SK-N-SH (cell line): ENCODE measurements at regions not wholly inside any gene's neighbourhood (a gene's known extent, or its start where the extent isn't known, plus 50 kb on each side); places are given as distances from the start of the nearest gene placed in this dataset.

Experiments used
- CTCF ChIA-PET: fragments of 300-600, 350-600 bp; formaldehyde crosslinking; extraction: SDS; loops from one replicate; lab custom pipeline; 2021; lab: Yijun Ruan, JAX
- POLR2A ChIA-PET: fragments of 350-600 bp; sonication (Branson Sonifier 250); formaldehyde crosslinking; extraction: SDS; loops from one replicate; lab custom pipeline; 2020; ENCODE audit warnings: antibody characterized with exemption, inconsistent platforms; lab: Yijun Ruan, JAX
- DNase-seq: peaks from one replicate; pipeline ENCODE4 v3.0.0; 2012
- H2AFZ ChIP-seq: fragments of 200-600 bp; sonication (generic); 2 replicates; pipeline ENCODE4 v1.8.1; 2016; ENCODE audit warnings: antibody characterized with exemption, mild to moderate bottlenecking, low read depth
- H3F3A ChIP-seq: fragments of 200-600 bp; sonication (generic); replicated peaks from 2 replicates; pipeline ENCODE3; 2016; ENCODE audit warnings: antibody characterized with exemption, mild to moderate bottlenecking; ENCODE audit not compliant: insufficient read depth
- H3K27ac ChIP-seq, 2 experiments: fragments of 200-500 bp in 1 of 2; fragments of 200-600 bp in 1 of 2; sonication (Bioruptor generic) in 1 of 2; sonication (generic), shearing (Covaris generic) in 1 of 2; 2 replicates each; pipeline versions ENCODE4 v1.5.1 to v1.6.1; 2014 to 2016; ENCODE audit warnings: low read depth in 2 of 2, inconsistent platforms in 1 of 2, low read length in 1 of 2, mild to moderate bottlenecking in 1 of 2, mixed read lengths in 1 of 2
- H3K27me3 ChIP-seq: fragments of 200-600 bp; sonication (generic), shearing (Covaris generic); 2 replicates; pipeline ENCODE4 v1.6.1; 2016; ENCODE audit warnings: mixed run types; ENCODE audit not compliant: insufficient read depth
- H3K36me3 ChIP-seq, 2 experiments: fragments of 200-500 bp in 1 of 2; fragments of 200-600 bp in 1 of 2; sonication (Bioruptor generic) in 1 of 2; sonication (generic) in 1 of 2; replicated peaks in 1 of 2; 2 replicates each; pipeline versions ENCODE3 to v1.5.1; 2014 to 2016; ENCODE audit warnings: low read length in 1 of 2, mild to moderate bottlenecking in 1 of 2; ENCODE audit not compliant: insufficient read depth in 2 of 2, control insufficient read depth in 1 of 2
- H3K4me1 ChIP-seq, 2 experiments: fragments of 200-500 bp in 1 of 2; fragments of 200-600 bp in 1 of 2; sonication (Bioruptor generic) in 1 of 2; sonication (generic), shearing (Covaris generic) in 1 of 2; 2 replicates each; pipeline versions ENCODE4 v1.5.1 to v1.6.1; 2014 to 2016; ENCODE audit warnings: low read depth in 1 of 2, low read length in 1 of 2, mixed run types in 1 of 2; ENCODE audit not compliant: insufficient read depth in 2 of 2, control insufficient read depth in 1 of 2
- H3K4me2 ChIP-seq: fragments of 200-600 bp; sonication (generic), shearing (Covaris generic); 2 replicates; pipeline ENCODE4 v1.6.1; 2017; ENCODE audit warnings: mixed run types
- H3K4me3 ChIP-seq, 2 experiments: fragments of 200-500 bp in 1 of 2; fragments of 200-600 bp in 1 of 2; sonication (Bioruptor generic) in 1 of 2; sonication (generic), shearing (Covaris generic) in 1 of 2; 2 replicates each; pipeline versions ENCODE4 v1.5.1 to v1.8.1; 2014 to 2016; ENCODE audit warnings: low read depth in 2 of 2, inconsistent platforms in 1 of 2, low read length in 1 of 2, mild to moderate bottlenecking in 1 of 2, mixed read lengths in 1 of 2, moderate library complexity in 1 of 2
- H3K79me2 ChIP-seq: fragments of 200-600 bp; sonication (generic); 2 replicates; pipeline ENCODE4 v1.8.1; 2017; ENCODE audit warnings: mild to moderate bottlenecking; ENCODE audit not compliant: insufficient read depth
- H3K9ac ChIP-seq: fragments of 200-600 bp; sonication (generic); 2 replicates; pipeline ENCODE4 v1.6.1; 2017; ENCODE audit warnings: mixed run types
- H3K9me2 ChIP-seq: fragments of 200-600 bp; sonication (generic); 2 replicates; pipeline ENCODE4 v1.6.1; 2017; ENCODE audit warnings: mixed run types
- H3K9me3 ChIP-seq: fragments of 200-600 bp; sonication (generic); 2 replicates; pipeline ENCODE4 v1.6.1; 2017; ENCODE audit warnings: mixed run types, mild to moderate bottlenecking, moderate library complexity
- H4K20me1 ChIP-seq: fragments of 200-600 bp; sonication (generic); 2 replicates; pipeline ENCODE4 v1.6.1; 2017; ENCODE audit warnings: mild to moderate bottlenecking, mixed run types; ENCODE audit not compliant: insufficient read depth
- CHD2 ChIP-seq: fragments of 150-350 bp; IDR thresholded peaks from 2 replicates; pipeline ENCODE4 v1.6.1; 2018; ENCODE audit warnings: low read length; ENCODE audit not compliant: partially characterized antibody
- ELF1 ChIP-seq: IDR thresholded peaks from 2 replicates; pipeline ENCODE4 v1.4.0; 2012
- FOSL2 ChIP-seq: IDR thresholded peaks from 2 replicates; pipeline ENCODE4 v1.4.0; 2012; ENCODE audit warnings: low read depth, mild to moderate bottlenecking, moderate library complexity, borderline replicate concordance
- GABPA ChIP-seq: IDR thresholded peaks from 2 replicates; pipeline ENCODE4 v1.4.0; 2012; ENCODE audit warnings: low read depth, mild to moderate bottlenecking
- NFIC ChIP-seq: IDR thresholded peaks from 2 replicates; pipeline ENCODE4 v1.4.0; 2012; ENCODE audit warnings: borderline replicate concordance
- POLR2AphosphoS5 ChIP-seq: IDR thresholded peaks from 2 replicates; pipeline ENCODE4 v1.6.1; 2012; ENCODE audit warnings: low read depth, low read length
- RCOR1 ChIP-seq: fragments of 150-350 bp; IDR thresholded peaks from 2 replicates; pipeline ENCODE4 v1.6.1; 2017; ENCODE audit warnings: antibody characterized with exemption, low read length
- RFX5 ChIP-seq: IDR thresholded peaks from 2 replicates; pipeline ENCODE4 v1.6.1; 2012; ENCODE audit warnings: mild to moderate bottlenecking, improper control_type of control experiment, low read length
- RXRA ChIP-seq: IDR thresholded peaks from 2 replicates; pipeline ENCODE4 v1.4.0; 2012; ENCODE audit warnings: low read depth, mild to moderate bottlenecking, borderline replicate concordance
- SIN3A ChIP-seq: IDR thresholded peaks from 2 replicates; pipeline ENCODE4 v1.6.1; 2012; ENCODE audit warnings: low read depth, mild to moderate bottlenecking, low read length, moderate library complexity, borderline replicate concordance
- TAF1 ChIP-seq: IDR thresholded peaks from 2 replicates; pipeline ENCODE4 v1.6.1; 2012; ENCODE audit warnings: low read depth, mild to moderate bottlenecking, low read length, moderate library complexity, borderline replicate concordance
- TEAD4 ChIP-seq: IDR thresholded peaks from 2 replicates; pipeline ENCODE4 v1.4.0; 2012; ENCODE audit warnings: mild to moderate bottlenecking, borderline replicate concordance; ENCODE audit not compliant: insufficient read depth
- YY1 ChIP-seq: IDR thresholded peaks from 2 replicates; pipeline ENCODE4 v1.4.0; 2012; ENCODE audit warnings: low read depth, mild to moderate bottlenecking
- TF ChIP-seq, protein P1 (sequence below): IDR thresholded peaks from 2 replicates; pipeline ENCODE4 v1.4.0; 2012; ENCODE audit warnings: low read depth, borderline replicate concordance
- TF ChIP-seq, protein P2 (sequence below): IDR thresholded peaks from 2 replicates; pipeline ENCODE4 v1.4.0; 2012; ENCODE audit warnings: low read depth, borderline replicate concordance

DNA sequence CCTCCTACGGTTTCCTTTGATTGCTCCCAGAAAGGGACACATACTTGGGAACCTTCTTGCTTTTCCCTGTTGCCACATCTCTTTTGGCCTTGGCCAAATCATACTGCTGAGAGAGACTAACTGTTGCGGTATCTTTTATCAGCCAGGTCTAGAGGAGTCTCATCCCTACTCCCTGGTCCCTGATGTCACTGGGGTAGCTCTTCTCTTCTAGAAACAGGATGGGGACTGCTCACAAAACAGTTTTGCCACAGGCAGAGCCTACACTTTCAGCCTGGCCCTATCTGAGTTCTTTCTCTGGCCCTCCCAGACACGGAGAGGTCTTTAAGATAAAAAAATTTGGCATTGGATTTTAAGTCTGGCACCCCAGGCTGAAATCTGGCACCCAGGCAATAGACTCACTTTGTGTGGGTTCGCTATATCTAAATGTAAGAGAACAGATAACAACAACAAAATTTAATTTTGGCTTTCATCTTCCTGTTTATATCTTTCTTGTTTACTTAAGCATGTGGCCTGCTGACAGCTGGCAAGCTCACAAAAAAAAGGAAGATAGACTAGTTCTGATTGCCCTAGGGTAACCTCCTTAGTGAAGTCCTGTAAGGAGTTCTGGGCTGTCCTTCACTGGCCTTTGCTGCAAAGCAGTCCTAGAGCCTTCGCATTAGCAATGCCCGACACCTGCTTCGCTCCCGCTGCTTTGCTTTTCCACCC is 228.3 kb upstream of the NPVF start (continued):
- TF ChIP-seq, protein P1, sequence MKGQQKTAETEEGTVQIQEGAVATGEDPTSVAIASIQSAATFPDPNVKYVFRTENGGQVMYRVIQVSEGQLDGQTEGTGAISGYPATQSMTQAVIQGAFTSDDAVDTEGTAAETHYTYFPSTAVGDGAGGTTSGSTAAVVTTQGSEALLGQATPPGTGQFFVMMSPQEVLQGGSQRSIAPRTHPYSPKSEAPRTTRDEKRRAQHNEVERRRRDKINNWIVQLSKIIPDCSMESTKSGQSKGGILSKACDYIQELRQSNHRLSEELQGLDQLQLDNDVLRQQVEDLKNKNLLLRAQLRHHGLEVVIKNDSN = no peak
- TF ChIP-seq CHD2 (no peak), RFX5 (no peak), SIN3A (no peak), NFIC (no peak), RXRA (no peak), FOSL2 (no peak), TAF1 (no peak), POLR2AphosphoS5 (no peak), RCOR1 (0 out of 2 replicates have a peak, but pooled peaks have one; percentile 19), GABPA (no peak)
- TF ChIP-seq, protein P2, sequence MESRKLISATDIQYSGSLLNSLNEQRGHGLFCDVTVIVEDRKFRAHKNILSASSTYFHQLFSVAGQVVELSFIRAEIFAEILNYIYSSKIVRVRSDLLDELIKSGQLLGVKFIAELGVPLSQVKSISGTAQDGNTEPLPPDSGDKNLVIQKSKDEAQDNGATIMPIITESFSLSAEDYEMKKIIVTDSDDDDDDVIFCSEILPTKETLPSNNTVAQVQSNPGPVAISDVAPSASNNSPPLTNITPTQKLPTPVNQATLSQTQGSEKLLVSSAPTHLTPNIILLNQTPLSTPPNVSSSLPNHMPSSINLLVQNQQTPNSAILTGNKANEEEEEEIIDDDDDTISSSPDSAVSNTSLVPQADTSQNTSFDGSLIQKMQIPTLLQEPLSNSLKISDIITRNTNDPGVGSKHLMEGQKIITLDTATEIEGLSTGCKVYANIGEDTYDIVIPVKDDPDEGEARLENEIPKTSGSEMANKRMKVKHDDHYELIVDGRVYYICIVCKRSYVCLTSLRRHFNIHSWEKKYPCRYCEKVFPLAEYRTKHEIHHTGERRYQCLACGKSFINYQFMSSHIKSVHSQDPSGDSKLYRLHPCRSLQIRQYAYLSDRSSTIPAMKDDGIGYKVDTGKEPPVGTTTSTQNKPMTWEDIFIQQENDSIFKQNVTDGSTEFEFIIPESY = no peak

DNA sequence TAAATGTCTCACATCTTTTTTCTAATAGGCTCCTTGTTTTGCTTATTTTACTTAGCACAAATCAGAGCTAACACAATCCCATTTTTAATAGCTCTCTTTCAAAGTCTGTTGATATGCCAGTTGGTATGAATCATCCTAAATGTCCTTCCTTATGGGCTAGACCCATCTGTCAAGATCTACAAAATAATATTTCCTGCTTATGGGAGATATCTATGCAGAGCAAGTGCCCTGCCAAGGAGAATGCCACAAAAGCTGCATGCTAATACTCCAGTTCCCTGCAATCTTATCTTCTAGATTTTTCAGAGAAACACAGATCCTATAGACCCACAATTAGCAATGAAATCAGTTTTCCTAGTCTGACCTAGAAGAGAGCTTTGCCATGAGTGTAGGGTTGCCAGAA is 230.8 kb upstream of the NPVF start:
- ChIA-PET CTCF (interaction anchor here (0.9 to 1.7 kb wide), 4 partner anchors 18 to 199 kb away, joined by 3 to 7 read pairs (median 4); no protein-coding TSS in a partner anchor), POLR2A (no interaction called here)
- H4K20me1 ChIP-seq = no peaks in the 10 kb centered on the region
- H3K4me2 ChIP-seq = no peak overlapping the region
- H3K4me1 ChIP-seq = peaks cover 0 to 20% of the 10 kb centered on the region in 2 experiments; a peak in 2 of 4 replicates
- H3K9me2 ChIP-seq = no peaks in the 10 kb centered on the region
- H3K36me3 ChIP-seq = no peaks in the 10 kb centered on the region
- TF ChIP-seq ELF1 (no peak), FOSL2 (no peak), YY1 (no peak), TEAD4 (no peak)
- TF ChIP-seq, protein P1 = no peak
- H3F3A ChIP-seq = no peaks in the 10 kb centered on the region
- H3K27ac ChIP-seq = no peak overlapping the region
- DNase-seq = no peak
- H3K27me3 ChIP-seq = no peaks in the 10 kb centered on the region
- 0 out of 2 replicates have a peak, but pooled peaks cover 6% of the 10 kb centered on the region for H3K9me3 ChIP-seq
- no peak overlapping the region for H3K4me3 ChIP-seq
- H3K9ac ChIP-seq = no peak overlapping the region
- no peaks in the 10 kb centered on the region for H3K79me2 ChIP-seq
- H2AFZ ChIP-seq = no peak overlapping the region
